ENCODE measurements at regions not wholly inside any gene's neighbourhood (a gene's known extent, or its start where the extent isn't known, plus 50 kb on each side); places are given as distances from the start of the nearest gene placed in this dataset.
A peak's percentile ranks its signal among the peaks of the same experiment; 100 is the strongest.
"Not testable (repeated sequence)": the region's sequence is repeated elsewhere in the genome, so short reads cannot be mapped to it uniquely, and the experiment has no call there.

- no peak for DNase-seq (ENCODE audit: low read depth, low spot score)
Observed at GRCh38 chr3:101913168-101913567, 63.9 kb downstream of the NFKBIZ start.

GRCh38 chr3:101917761-101918160 lies 68.4 kb downstream of the NFKBIZ start:
- not testable (repeated sequence) for DNase-seq (ENCODE audit: low read depth, low spot score)

- not testable (repeated sequence) for DNase-seq (ENCODE audit: low read depth, low spot score)
Observed at GRCh38 chr3:101922151-101922725, 72.9 kb downstream of the NFKBIZ start.

- not testable (repeated sequence) for DNase-seq (ENCODE audit: low read depth, low spot score)
Observed at GRCh38 chr3:101924621-101925020, 75.3 kb downstream of the NFKBIZ start.

GRCh38 chr3:101925124-101925523 lies 75.8 kb downstream of the NFKBIZ start:
- not testable (repeated sequence) for DNase-seq (ENCODE audit: low read depth, low spot score)

- DNase-seq (ENCODE audit: low read depth, low spot score): no peak
Observed at GRCh38 chr3:101925564-101925963, 76.2 kb downstream of the NFKBIZ start.

GRCh38 chr3:101926594-101927105 lies 77.3 kb downstream of the NFKBIZ start:
- DNase-seq (ENCODE audit: low read depth, low spot score): no peak

- peak; percentile 78 for DNase-seq (ENCODE audit: low read depth, low spot score)
Observed at GRCh38 chr3:101928890-101929289, 79.6 kb downstream of the NFKBIZ start.

GRCh38 chr3:101931081-101931480 lies 81.8 kb downstream of the NFKBIZ start:
- DNase-seq (ENCODE audit: low read depth, low spot score): no peak

- DNase-seq (ENCODE audit: low read depth, low spot score): no peak
Observed at GRCh38 chr3:101932326-101933068, 83.2 kb downstream of the NFKBIZ start.

GRCh38 chr3:101936419-101937356 lies 87.4 kb downstream of the NFKBIZ start:
- peak; percentile 79 for DNase-seq (ENCODE audit: low read depth, low spot score)

GRCh38 chr3:101938262-101938847 lies 89.0 kb downstream of the NFKBIZ start:
- no peak for DNase-seq (ENCODE audit: low read depth, low spot score)

GRCh38 chr3:101939361-101940049 lies 90.2 kb downstream of the NFKBIZ start:
- peak; percentile 22 for DNase-seq (ENCODE audit: low read depth, low spot score)

- peak; percentile 88 for DNase-seq (ENCODE audit: low read depth, low spot score)
Observed at GRCh38 chr3:101940521-101941317, 91.4 kb downstream of the NFKBIZ start.

- peak; percentile 51 for DNase-seq (ENCODE audit: low read depth, low spot score)
Observed at GRCh38 chr3:101941318-101942040, 92.2 kb downstream of the NFKBIZ start.

GRCh38 chr3:101942356-101942755 lies 93.0 kb downstream of the NFKBIZ start:
- no peak for DNase-seq (ENCODE audit: low read depth, low spot score)

- no peak for DNase-seq (ENCODE audit: low read depth, low spot score)
Observed at GRCh38 chr3:101943029-101943428, 93.7 kb downstream of the NFKBIZ start.

- no peak for DNase-seq (ENCODE audit: low read depth, low spot score)
Observed at GRCh38 chr3:101944308-101944707, 95.0 kb downstream of the NFKBIZ start.

GRCh38 chr3:101945980-101946379 lies 96.7 kb downstream of the NFKBIZ start:
- no peak for DNase-seq (ENCODE audit: low read depth, low spot score)
